Breast epithelium (tissue), 4 donors: ENCODE measurements at regions not wholly inside any gene's neighbourhood (a gene's known extent, or its start where the extent isn't known, plus 50 kb on each side); places are given as distances from the start of the nearest gene placed in this dataset.

Experiments used
- DNase-seq, 2 donors: peaks; one replicate each; pipeline ENCODE4 v3.0.0-alpha.2; 2019; ENCODE audit warnings: low spot score in 2 of 2
- H3K27ac ChIP-seq, 2 donors: fragments of 200-600 bp; sonication (generic) in 1 of 2; one replicate each; pipeline ENCODE4 v1.5.1; 2016 to 2019; ENCODE audit warnings: mild to moderate bottlenecking in 1 of 2
- H3K27me3 ChIP-seq, 2 donors: fragments of 200-600 bp; sonication (generic) in 1 of 2; one replicate each; pipeline versions ENCODE4 v1.5.1 to v1.6.0; 2017 to 2019; ENCODE audit warnings: control low read depth in 1 of 2, mild to moderate bottlenecking in 1 of 2
- H3K36me3 ChIP-seq: fragments of 200-600 bp; one replicate; pipeline ENCODE4 v1.5.1; 2019
- H3K4me1 ChIP-seq, 2 donors: fragments of 200-600 bp; sonication (generic); one replicate each; pipeline ENCODE4 v1.5.1; 2016 to 2019; ENCODE audit warnings: control low read depth in 1 of 2
- H3K4me3 ChIP-seq, 3 donors: fragments of 200-600 bp; sonication (generic); 1 replicate in 2 of 3; 2 replicates in 1 of 3; pipeline ENCODE4 v1.5.1; 2016 to 2019; ENCODE audit warnings: mild to moderate bottlenecking in 3 of 3, moderate library complexity in 2 of 3
- H3K9me3 ChIP-seq, 2 donors: fragments of 200-600 bp; sonication (generic) in 1 of 2; one replicate each; pipeline ENCODE4 v1.5.1; 2016 to 2019; ENCODE audit warnings: control low read depth in 1 of 2
- POLR2A ChIP-seq: fragments of 450-650 bp; IDR thresholded peaks from one replicate; pipeline ENCODE4 v1.6.1; 2016; ENCODE audit warnings: antibody characterized with exemption, mild to moderate bottlenecking, moderate library complexity
- POLR2AphosphoS5 ChIP-seq, 3 donors: sonication (generic); formaldehyde crosslinking; IDR thresholded peaks; one replicate each; pipeline ENCODE4 v1.6.1; 2017; ENCODE audit warnings: antibody characterized with exemption in 3 of 3
- intact Hi-C: fragments of 100-400 bp; cut with DNase I; formaldehyde crosslinking; loops from one replicate; pipeline ENCODE4 v1.15.1; 2023; ENCODE audit warnings: low total_unique reads
- TF ChIP-seq, protein P1 (sequence below), 3 donors: fragments of 450-650 bp; IDR thresholded peaks; one replicate each; pipeline ENCODE4 v1.5.1; 2016 to 2017; ENCODE audit warnings: antibody characterized with exemption in 3 of 3, mild to moderate bottlenecking in 3 of 3, moderate library complexity in 3 of 3

DNA sequence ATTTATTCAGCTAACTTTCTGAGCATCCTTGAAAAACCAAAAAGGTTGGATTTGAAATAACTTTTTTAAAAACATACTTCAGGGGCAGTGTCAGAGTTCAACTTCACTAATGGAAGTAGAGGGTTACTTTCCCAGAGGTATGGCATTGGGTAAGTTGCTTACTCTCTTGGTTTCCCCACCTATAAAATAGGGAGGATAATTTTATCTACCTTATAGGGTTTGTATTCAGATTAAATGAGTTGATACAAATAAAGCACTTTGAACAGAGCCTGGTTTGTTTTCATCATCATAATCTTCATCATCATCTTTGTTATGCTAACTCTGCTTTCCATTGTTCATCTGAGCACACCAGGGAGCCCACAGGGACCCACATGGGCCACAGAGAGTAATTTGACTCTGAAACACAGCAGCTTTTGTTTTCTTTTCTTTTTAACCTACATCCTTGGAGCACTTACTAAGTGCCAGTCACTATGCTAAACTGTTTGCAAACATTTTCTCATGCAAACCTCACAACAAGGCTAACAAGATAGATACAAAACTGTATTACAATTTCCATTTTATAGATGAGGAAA, 179.1 kb upstream of the SLC24A2 start:
- H3K4me3 ChIP-seq: no peak overlapping the region
- H3K27me3 ChIP-seq: no peaks in the 10 kb centered on the region
- no peak for TF ChIP-seq POLR2A
- TF ChIP-seq, protein P1, sequence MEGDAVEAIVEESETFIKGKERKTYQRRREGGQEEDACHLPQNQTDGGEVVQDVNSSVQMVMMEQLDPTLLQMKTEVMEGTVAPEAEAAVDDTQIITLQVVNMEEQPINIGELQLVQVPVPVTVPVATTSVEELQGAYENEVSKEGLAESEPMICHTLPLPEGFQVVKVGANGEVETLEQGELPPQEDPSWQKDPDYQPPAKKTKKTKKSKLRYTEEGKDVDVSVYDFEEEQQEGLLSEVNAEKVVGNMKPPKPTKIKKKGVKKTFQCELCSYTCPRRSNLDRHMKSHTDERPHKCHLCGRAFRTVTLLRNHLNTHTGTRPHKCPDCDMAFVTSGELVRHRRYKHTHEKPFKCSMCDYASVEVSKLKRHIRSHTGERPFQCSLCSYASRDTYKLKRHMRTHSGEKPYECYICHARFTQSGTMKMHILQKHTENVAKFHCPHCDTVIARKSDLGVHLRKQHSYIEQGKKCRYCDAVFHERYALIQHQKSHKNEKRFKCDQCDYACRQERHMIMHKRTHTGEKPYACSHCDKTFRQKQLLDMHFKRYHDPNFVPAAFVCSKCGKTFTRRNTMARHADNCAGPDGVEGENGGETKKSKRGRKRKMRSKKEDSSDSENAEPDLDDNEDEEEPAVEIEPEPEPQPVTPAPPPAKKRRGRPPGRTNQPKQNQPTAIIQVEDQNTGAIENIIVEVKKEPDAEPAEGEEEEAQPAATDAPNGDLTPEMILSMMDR (IDR thresholded peaks at IDR 0.05): no peak
- TF ChIP-seq POLR2AphosphoS5 (IDR thresholded peaks at IDR 0.05): no peak
- H3K9me3 ChIP-seq: no peaks in the 10 kb centered on the region
- DNase-seq: no peak
- intact Hi-C loops: no loop called here
- no peaks in the 10 kb centered on the region for H3K36me3 ChIP-seq
- no peak overlapping the region for H3K27ac ChIP-seq
- no peaks in the 10 kb centered on the region for H3K4me1 ChIP-seq

DNA sequence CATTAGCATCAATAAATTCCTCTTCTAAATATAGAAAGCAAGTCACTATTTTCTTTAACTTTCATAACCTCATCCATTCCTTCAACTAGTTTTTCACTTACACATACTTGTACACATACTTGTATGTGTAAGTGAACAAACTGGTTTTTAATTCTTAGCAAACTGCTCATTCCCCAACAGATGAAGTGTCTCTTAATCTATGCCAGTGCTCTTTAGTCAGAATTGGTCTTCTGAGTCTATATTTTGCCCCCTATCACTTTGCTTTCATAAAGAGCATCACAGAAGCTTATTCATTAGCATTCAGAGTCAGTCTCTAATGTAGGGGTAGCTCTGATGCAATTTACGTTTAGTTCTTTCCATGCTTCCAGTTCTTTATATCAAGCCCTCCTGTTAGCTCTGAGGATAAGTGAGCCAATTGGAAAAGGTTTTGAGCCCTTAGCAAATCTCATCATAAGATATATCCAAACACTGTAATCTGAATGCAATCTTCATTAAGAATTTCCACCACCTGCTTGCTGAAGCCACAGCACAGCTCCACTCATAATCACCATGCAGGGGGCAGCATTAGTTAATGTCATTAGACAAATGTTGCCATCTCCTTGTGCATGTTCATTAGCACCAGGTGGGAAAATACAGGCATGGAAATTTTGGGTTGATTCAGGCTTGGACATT, 178.5 kb upstream of the SLC24A2 start:
- no peaks in the 10 kb centered on the region for H3K4me1 ChIP-seq
- intact Hi-C loops: no loop called here
- TF ChIP-seq, protein P1 (IDR thresholded peaks at IDR 0.05): no peak
- TF ChIP-seq POLR2A (no peak), POLR2AphosphoS5 (IDR thresholded peaks at IDR 0.05) (no peak)
- no peak for DNase-seq
- H3K36me3 ChIP-seq: no peaks in the 10 kb centered on the region
- H3K4me3 ChIP-seq: no peak overlapping the region
- no peaks in the 10 kb centered on the region for H3K27me3 ChIP-seq
- no peaks in the 10 kb centered on the region for H3K9me3 ChIP-seq
- no peak overlapping the region for H3K27ac ChIP-seq

DNA sequence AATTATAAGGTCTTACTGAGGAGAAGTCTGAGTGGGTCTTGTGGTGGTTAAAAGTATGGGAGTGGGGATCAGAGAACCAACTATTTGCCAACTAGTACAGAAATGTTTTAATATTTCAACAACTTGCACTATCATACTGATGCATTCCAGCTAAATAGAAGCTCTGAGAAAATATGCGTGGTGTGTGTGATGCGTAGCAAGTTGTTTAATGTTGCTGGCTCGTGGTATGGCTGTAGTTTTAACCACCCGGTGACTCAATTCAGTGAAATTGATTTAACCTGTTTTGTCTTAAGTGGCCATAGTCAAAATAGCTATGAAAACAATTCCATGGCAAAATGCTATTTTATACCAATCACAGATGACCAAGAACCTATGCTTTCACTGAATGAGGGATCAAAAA, 176.5 kb upstream of the SLC24A2 start:
- TF ChIP-seq, protein P1 (IDR thresholded peaks at IDR 0.05): no peak
- TF ChIP-seq POLR2A: no peak
- no peak for TF ChIP-seq POLR2AphosphoS5 (IDR thresholded peaks at IDR 0.05)
- no peaks in the 10 kb centered on the region for H3K9me3 ChIP-seq
- H3K27me3 ChIP-seq: no peaks in the 10 kb centered on the region
- intact Hi-C loops: no loop called here
- no peak for DNase-seq
- H3K4me3 ChIP-seq: no peak overlapping the region
- H3K4me1 ChIP-seq: no peaks in the 10 kb centered on the region
- no peak overlapping the region for H3K27ac ChIP-seq
- H3K36me3 ChIP-seq: no peaks in the 10 kb centered on the region

DNA sequence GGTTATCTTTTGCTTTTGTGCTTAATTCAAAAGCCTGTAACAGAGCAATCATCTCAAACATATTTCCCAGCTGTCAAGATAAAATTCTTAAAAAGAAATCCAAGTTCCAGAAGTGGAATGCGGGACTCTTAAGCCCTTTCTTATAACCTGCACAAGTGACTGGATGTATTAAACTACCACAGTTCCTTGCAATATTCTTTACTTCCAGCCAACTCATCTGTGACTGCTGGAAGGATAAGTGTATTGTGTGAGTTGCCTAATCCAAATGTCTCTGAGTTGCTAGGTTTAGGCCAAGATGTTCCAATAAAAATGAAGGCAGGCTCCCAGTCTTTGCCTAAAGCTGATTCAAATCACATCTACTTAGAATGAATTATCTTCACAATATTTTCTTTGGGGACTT, 159.2 kb upstream of the SLC24A2 start:
- Histone ChIP-seq H3K4me3 (no peak overlapping the region), H3K9me3 (peaks cover 0 to under 1% of the 10 kb centered on the region in 2 donors), H3K27ac (no peak overlapping the region), H3K4me1 (no peaks in the 10 kb centered on the region), H3K27me3 (no peaks in the 10 kb centered on the region), H3K36me3 (no peaks in the 10 kb centered on the region)
- TF ChIP-seq POLR2A (no peak), POLR2AphosphoS5 (IDR thresholded peaks at IDR 0.05) (no peak)
- TF ChIP-seq, protein P1 (IDR thresholded peaks at IDR 0.05): no peak
- intact Hi-C loops: no loop called here
- DNase-seq: no peak

DNA sequence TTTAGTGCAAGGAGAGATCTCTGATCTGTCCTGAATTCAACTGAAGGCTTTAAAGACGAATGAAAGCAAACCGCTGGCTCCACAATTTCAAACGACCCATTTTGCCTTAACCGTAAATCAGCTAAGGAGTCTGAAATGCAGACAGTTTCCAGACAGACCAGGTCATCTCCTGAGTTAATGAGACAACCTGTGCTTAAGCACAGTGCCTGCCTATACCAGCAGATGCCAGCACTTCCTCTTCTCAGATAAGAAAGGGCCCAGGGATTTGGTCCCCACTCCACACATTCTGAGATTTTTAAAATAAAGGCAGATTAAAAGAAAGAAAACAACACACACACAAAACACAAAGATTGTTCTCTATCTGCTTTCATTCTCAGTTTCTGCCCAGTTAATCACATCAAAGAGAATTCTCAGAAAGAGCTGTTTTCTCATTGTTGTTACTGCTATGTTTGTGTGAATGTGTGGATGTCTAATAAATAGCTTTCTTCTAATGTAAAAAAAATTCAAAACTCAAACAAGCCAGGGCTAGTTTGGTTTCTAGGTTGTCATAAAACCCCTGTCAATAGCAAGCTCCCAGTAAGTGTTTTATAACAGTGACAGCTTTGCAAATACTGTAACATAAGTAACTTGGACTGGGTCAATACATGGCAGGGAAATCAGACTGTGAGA, 157.7 kb upstream of the SLC24A2 start:
- Histone ChIP-seq H3K4me3 (no peak overlapping the region), H3K36me3 (no peaks in the 10 kb centered on the region), H3K27ac (no peak overlapping the region), H3K9me3 (no peaks in the 10 kb centered on the region), H3K4me1 (no peaks in the 10 kb centered on the region), H3K27me3 (no peaks in the 10 kb centered on the region)
- intact Hi-C loops: no loop called here
- no peak for DNase-seq
- TF ChIP-seq, protein P1 (IDR thresholded peaks at IDR 0.05): no peak
- TF ChIP-seq POLR2AphosphoS5 (IDR thresholded peaks at IDR 0.05) (no peak), POLR2A (no peak)
